A673 (cell line): ENCODE measurements at regions not wholly inside any gene's neighbourhood (a gene's known extent, or its start where the extent isn't known, plus 50 kb on each side); places are given as distances from the start of the nearest gene placed in this dataset.

Source experiments
- BruUV-seq: library from RNA; stranded (reverse); fragments of 400-500 nt; replicated peaks from 2 replicates; lab custom pipeline; 2021; lab: Mats Ljungman, UMichigan
- CTCF ChIA-PET: fragments of 300-600 bp; sonication (Branson Sonifier 250); formaldehyde crosslinking; loops from one replicate; lab custom pipeline; 2022; ENCODE audit warnings: antibody characterized with exemption; lab: Charles Lee
- POLR2A ChIA-PET: fragments of 300-600 bp; sonication (Branson Sonifier 250); formaldehyde crosslinking; loops from one replicate; lab custom pipeline; 2022; ENCODE audit warnings: antibody characterized with exemption; ENCODE audit not compliant: low non-redundant PET; lab: Charles Lee
- DNase-seq: peaks from one replicate; pipeline ENCODE4 v3.0.0-alpha.2; 2015; ENCODE audit warnings: low spot score
- H3K27ac ChIP-seq: fragments of 200-600 bp; sonication (generic); 2 replicates; pipeline ENCODE4 v1.5.1; 2016; ENCODE audit warnings: mixed run types, low read depth, mild to moderate bottlenecking, mixed read lengths, antibody characterized with exemption, low read length; ENCODE audit not compliant: poor library complexity, severe bottlenecking
- H3K27me3 ChIP-seq: fragments of 200-600 bp; sonication (generic); replicated peaks from 2 replicates; pipeline ENCODE4 v1.6.1; 2017; ENCODE audit warnings: mixed run types, low read depth, mild to moderate bottlenecking, mixed read lengths, antibody characterized with exemption, low read length; ENCODE audit not compliant: insufficient read depth, poor library complexity
- H3K36me3 ChIP-seq: fragments of 200-600 bp; sonication (generic); 2 replicates; pipeline ENCODE4 v1.6.1; 2016; ENCODE audit warnings: mixed run types, mild to moderate bottlenecking, mixed read lengths, antibody characterized with exemption, low read length; ENCODE audit not compliant: insufficient read depth, poor library complexity, severe bottlenecking
- H3K4me1 ChIP-seq: fragments of 200-600 bp; sonication (generic); 2 replicates; pipeline ENCODE4 v1.6.1; 2017; ENCODE audit warnings: mixed run types, mild to moderate bottlenecking, mixed read lengths, antibody characterized with exemption, low read length; ENCODE audit not compliant: insufficient read depth, poor library complexity, severe bottlenecking
- H3K4me3 ChIP-seq: fragments of 200-600 bp; sonication (generic); 2 replicates; pipeline ENCODE4 v1.5.1; 2016; ENCODE audit warnings: low read depth, mixed run types, mild to moderate bottlenecking, mixed read lengths, low read length; ENCODE audit not compliant: poor library complexity, severe bottlenecking
- H3K9me3 ChIP-seq: fragments of 200-600 bp; sonication (generic); 2 replicates; pipeline ENCODE4 v1.6.1; 2016; ENCODE audit warnings: mixed run types, low read depth, mild to moderate bottlenecking, mixed read lengths, antibody characterized with exemption, low read length; ENCODE audit not compliant: poor library complexity, severe bottlenecking
- CTCF ChIP-seq: fragments of 300-800, 200-600 bp; sonication (generic); conservative IDR thresholded peaks from 2 replicates; pipeline ENCODE4 v1.5.1; 2017; ENCODE audit warnings: low read depth, mild to moderate bottlenecking, antibody characterized with exemption, low read length, moderate library complexity, mixed read lengths
- EZH2 ChIP-seq: fragments of 200-600 bp; sonication (generic); IDR thresholded peaks from 2 replicates; pipeline ENCODE4 v1.6.1; 2017; ENCODE audit warnings: borderline replicate concordance, low read depth, mild to moderate bottlenecking, mixed read lengths, antibody characterized with exemption, low read length; ENCODE audit not compliant: poor library complexity, severe bottlenecking
- intact Hi-C: fragments of 100-400 bp; cut with micrococcal nuclease; formaldehyde crosslinking; loops from one replicate; pipeline ENCODE4 v1.10.0; 2022; ENCODE audit not compliant: unreplicated experiment

- Histone ChIP-seq H3K27me3 (no peaks in the 10 kb centered on the region), H3K4me1 (no peaks in the 10 kb centered on the region), H3K9me3 (no peaks in the 10 kb centered on the region), H3K4me3 (no peak overlapping the region), H3K36me3 (no peaks in the 10 kb centered on the region), H3K27ac (no peak overlapping the region)
- no peak for DNase-seq
- TF ChIP-seq CTCF, result no peak
- intact Hi-C loops, result no loop called here
- CTCF ChIA-PET, result no interaction called here
- BruUV-seq, result no TSS peak
- POLR2A ChIA-PET, result no interaction called here
These were observed 258.2 kb downstream of the PARN start for GRCh38 chr16:14371778-14372431.

- Histone ChIP-seq H3K4me3 (no peak overlapping the region), H3K4me1 (no peaks in the 10 kb centered on the region), H3K36me3 (no peaks in the 10 kb centered on the region), H3K9me3 (no peaks in the 10 kb centered on the region), H3K27me3 (no peaks in the 10 kb centered on the region), H3K27ac (no peak overlapping the region)
- ChIA-PET POLR2A (no interaction called here), CTCF (no interaction called here)
- TF ChIP-seq CTCF, result no peak
- no peak for TF ChIP-seq EZH2
- DNase-seq, result no peak
- BruUV-seq, result no TSS peak
- intact Hi-C loops, result no loop called here
These were observed 259.3 kb downstream of the PARN start for GRCh38 chr16:14370736-14371234.

GRCh38 chr16:14369734-14370598 is 260.1 kb downstream of the PARN start:
- no peaks in the 10 kb centered on the region for H3K36me3 ChIP-seq
- intact Hi-C loops, result no loop called here
- CTCF ChIA-PET, result no interaction called here
- POLR2A ChIA-PET, result no interaction called here
- BruUV-seq, result no TSS peak
- no peak for DNase-seq
- TF ChIP-seq EZH2, result no peak
- no peak for TF ChIP-seq CTCF
- H3K9me3 ChIP-seq, result no peaks in the 10 kb centered on the region
- no peaks in the 10 kb centered on the region for H3K4me1 ChIP-seq
- H3K4me3 ChIP-seq, result no peak overlapping the region
- H3K27me3 ChIP-seq, result no peaks in the 10 kb centered on the region
- H3K27ac ChIP-seq, result no peak overlapping the region
